ENCODE measurements at regions not wholly inside any gene's neighbourhood (a gene's known extent, or its start where the extent isn't known, plus 50 kb on each side); places are given as distances from the start of the nearest gene placed in this dataset.

GRCh38 chr2:153770359-153770991 is 101.2 kb upstream of the GALNT13 start:
- TF ChIP-seq POLR2A (IDR thresholded peaks at IDR 0.05; ENCODE audit: low read length) (no peak), GATA1 (IDR thresholded peaks at IDR 0.05; ENCODE audit: low read depth, low read length) (no peak)
